ENCODE measurements at regions not wholly inside any gene's neighbourhood (a gene's known extent, or its start where the extent isn't known, plus 50 kb on each side); places are given as distances from the start of the nearest gene placed in this dataset.

DNA sequence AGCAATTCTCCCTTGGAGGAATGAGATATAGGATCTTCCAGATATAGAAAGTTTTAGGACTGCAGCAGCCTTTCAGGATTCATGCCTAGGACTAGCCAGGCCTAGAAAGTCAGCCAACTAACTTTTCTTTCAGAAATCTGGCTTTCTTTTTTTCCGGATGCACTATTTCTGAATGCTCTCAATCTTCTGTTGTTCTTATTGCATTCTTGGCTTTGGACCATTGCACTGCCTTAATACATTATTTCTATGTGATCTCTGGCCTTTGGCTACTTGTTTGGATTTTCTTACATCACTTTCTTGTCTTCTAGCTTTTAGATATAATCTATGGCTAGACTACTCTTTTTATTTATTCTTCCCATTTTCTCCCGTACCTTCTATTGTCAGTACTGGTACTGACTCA, 813.1 kb upstream of the HTR2C start:
- H3K27ac Mint-ChIP-seq: no peak overlapping the region
- H3K9me3 Mint-ChIP-seq: no peaks in the 10 kb centered on the region
- DNase-seq (ENCODE audit: extremely low spot score, unreplicated experiment): no peak
- no peaks in the 10 kb centered on the region for H3K27me3 Mint-ChIP-seq
- TF ChIP-seq CTCF (conservative IDR thresholded peaks at IDR 0.05): no peak
- peaks cover 13% of the 10 kb centered on the region for H3K4me1 Mint-ChIP-seq (ENCODE audit: unreplicated experiment)
- H3K36me3 Mint-ChIP-seq: no peaks in the 10 kb centered on the region
- H3K4me3 Mint-ChIP-seq: no peak overlapping the region

- Mint-ChIP-seq H3K27ac (no peak overlapping the region), H3K4me3 (no peak overlapping the region), H3K27me3 (no peaks in the 10 kb centered on the region), H3K4me1 (ENCODE audit: unreplicated experiment) (peaks cover 11% of the 10 kb centered on the region), H3K9me3 (no peaks in the 10 kb centered on the region), H3K36me3 (no peaks in the 10 kb centered on the region)
- no peak for TF ChIP-seq CTCF (conservative IDR thresholded peaks at IDR 0.05)
- no peak for DNase-seq (ENCODE audit: extremely low spot score, unreplicated experiment)
Observed at GRCh38 chrX:113770071-113770470, 813.8 kb upstream of the HTR2C start.

- Mint-ChIP-seq H3K36me3 (no peaks in the 10 kb centered on the region), H3K4me1 (ENCODE audit: unreplicated experiment) (no peaks in the 10 kb centered on the region), H3K9me3 (no peaks in the 10 kb centered on the region), H3K27me3 (no peaks in the 10 kb centered on the region), H3K4me3 (no peak overlapping the region), H3K27ac (no peak overlapping the region)
- TF ChIP-seq CTCF (conservative IDR thresholded peaks at IDR 0.05): no peak
- no peak for DNase-seq (ENCODE audit: extremely low spot score, unreplicated experiment)
Observed at GRCh38 chrX:113759422-113759821, 824.5 kb upstream of the HTR2C start.

DNA sequence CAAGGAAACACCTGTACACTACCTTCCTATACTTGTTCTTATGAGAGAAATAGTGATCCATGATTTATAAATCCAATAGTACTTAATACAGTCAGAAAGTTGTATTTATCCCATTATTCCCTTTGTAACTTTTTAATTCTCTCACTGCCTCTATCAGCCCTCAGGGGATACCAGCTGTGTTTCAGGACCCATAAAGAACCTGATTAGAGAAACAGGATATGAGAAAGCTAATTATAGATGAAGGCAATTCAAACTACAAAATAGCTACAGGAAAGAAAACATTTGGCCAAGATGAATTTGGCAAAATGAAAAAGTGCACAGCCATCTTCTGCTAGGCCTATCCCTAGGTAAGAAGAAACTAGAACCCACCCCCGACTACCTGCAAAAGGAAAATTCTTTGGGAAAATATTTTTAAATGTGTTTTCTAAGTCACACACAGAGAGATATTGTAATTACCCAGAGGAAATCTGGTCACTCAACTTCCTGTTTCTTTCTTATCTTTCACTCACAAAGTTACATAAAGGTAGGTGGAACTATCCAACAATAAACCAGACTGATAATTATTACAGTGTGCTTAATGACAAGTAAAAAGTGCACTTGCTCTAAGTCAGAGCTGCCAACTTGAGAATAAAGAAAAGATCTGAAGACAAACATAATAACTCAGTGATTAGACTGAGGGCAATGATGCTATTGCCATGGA, 836.5 kb upstream of the HTR2C start:
- Mint-ChIP-seq H3K9me3 (peaks cover 4% of the 10 kb centered on the region), H3K4me1 (ENCODE audit: unreplicated experiment) (no peaks in the 10 kb centered on the region), H3K27ac (no peak overlapping the region), H3K36me3 (no peaks in the 10 kb centered on the region), H3K27me3 (no peaks in the 10 kb centered on the region), H3K4me3 (no peak overlapping the region)
- no peak for TF ChIP-seq CTCF (conservative IDR thresholded peaks at IDR 0.05)
- DNase-seq (ENCODE audit: extremely low spot score, unreplicated experiment): no peak

DNA sequence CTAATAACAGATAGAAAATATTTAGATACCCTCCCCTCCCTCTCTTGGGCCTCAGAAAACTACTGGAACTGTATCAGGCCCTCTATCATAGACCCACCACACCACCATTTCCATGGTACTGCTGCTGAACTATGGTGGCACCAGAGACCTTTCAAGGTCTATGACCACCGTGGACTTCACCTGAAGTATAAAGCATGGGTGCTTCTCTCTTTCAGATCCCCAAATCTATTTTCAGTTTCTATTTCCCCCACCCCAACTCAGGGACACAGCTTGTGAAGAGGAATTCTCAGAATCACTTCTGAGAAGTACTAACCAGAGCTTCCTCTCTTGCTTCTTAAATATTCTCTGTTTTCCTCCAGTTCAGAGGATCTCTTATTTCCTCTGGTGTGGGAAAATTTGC, 840.8 kb upstream of the HTR2C start:
- no peak overlapping the region for H3K4me3 Mint-ChIP-seq
- no peak for TF ChIP-seq CTCF (conservative IDR thresholded peaks at IDR 0.05)
- no peak overlapping the region for H3K27ac Mint-ChIP-seq
- no peak for DNase-seq (ENCODE audit: extremely low spot score, unreplicated experiment)
- H3K4me1 Mint-ChIP-seq (ENCODE audit: unreplicated experiment): peaks cover 4% of the 10 kb centered on the region
- no peaks in the 10 kb centered on the region for H3K36me3 Mint-ChIP-seq
- H3K27me3 Mint-ChIP-seq: no peaks in the 10 kb centered on the region
- no peaks in the 10 kb centered on the region for H3K9me3 Mint-ChIP-seq

- no peaks in the 10 kb centered on the region for H3K36me3 Mint-ChIP-seq
- no peak overlapping the region for H3K4me3 Mint-ChIP-seq
- peaks cover 4% of the 10 kb centered on the region for H3K4me1 Mint-ChIP-seq (ENCODE audit: unreplicated experiment)
- TF ChIP-seq CTCF (conservative IDR thresholded peaks at IDR 0.05): peak; percentile 61
- no peaks in the 10 kb centered on the region for H3K9me3 Mint-ChIP-seq
- no peaks in the 10 kb centered on the region for H3K27me3 Mint-ChIP-seq
- no peak overlapping the region for H3K27ac Mint-ChIP-seq
- DNase-seq (ENCODE audit: extremely low spot score, unreplicated experiment): no peak
Observed at GRCh38 chrX:113741744-113742143, 842.1 kb upstream of the HTR2C start.
